ENCODE measurements at regions not wholly inside any gene's neighbourhood (a gene's known extent, or its start where the extent isn't known, plus 50 kb on each side); places are given as distances from the start of the nearest gene placed in this dataset.

DNA sequence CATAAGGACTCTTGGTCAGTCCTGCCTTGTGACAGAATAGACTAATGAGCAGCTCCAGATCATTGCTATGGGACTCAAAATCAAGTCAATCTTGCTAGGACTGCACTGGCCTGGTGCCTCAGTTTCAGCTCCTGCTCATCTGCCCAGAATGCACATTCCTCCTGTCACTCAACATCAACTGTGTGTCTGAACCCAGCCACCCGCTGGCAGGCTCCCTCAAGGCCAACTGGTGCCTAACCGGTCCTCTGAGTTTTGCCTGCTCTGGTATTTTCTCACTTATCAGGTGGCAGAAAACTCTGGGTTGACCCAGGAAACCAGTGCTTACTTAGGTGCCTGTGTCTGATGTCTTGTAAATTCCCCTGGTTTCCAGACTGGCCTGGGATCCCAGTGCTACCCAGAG lies 297.7 kb downstream of the DHX35 start:
- DNase-seq (ENCODE audit: low read depth) = no peak
- H3K4me3 ChIP-seq (ENCODE audit: low read depth, low read length) = no peak overlapping the region
- in situ Hi-C loops (cut with HindIII; ENCODE audit: low sequenced_read_pairs) = no loop called here
- no peak for TF ChIP-seq CTCF (IDR thresholded peaks at IDR 0.05; ENCODE audit: low read depth, low read length, missing control alignments)

GRCh38 chr20:39259010-39259803 lies 297.1 kb downstream of the DHX35 start:
- no peak for DNase-seq (ENCODE audit: low read depth)
- in situ Hi-C loops (cut with HindIII; ENCODE audit: low sequenced_read_pairs) = no loop called here
- no peak for TF ChIP-seq CTCF (IDR thresholded peaks at IDR 0.05; ENCODE audit: low read depth, low read length, missing control alignments)
- no peak overlapping the region for H3K4me3 ChIP-seq (ENCODE audit: low read depth, low read length)

- DNase-seq (ENCODE audit: low read depth) = no peak
- in situ Hi-C loops (cut with HindIII; ENCODE audit: low sequenced_read_pairs) = no loop called here
- no peak for TF ChIP-seq CTCF (IDR thresholded peaks at IDR 0.05; ENCODE audit: low read depth, low read length, missing control alignments)
- no peak overlapping the region for H3K4me3 ChIP-seq (ENCODE audit: low read depth, low read length)
These were observed 296.1 kb downstream of the DHX35 start for GRCh38 chr20:39258253-39258652.

GRCh38 chr20:39253051-39253755 lies 291.1 kb downstream of the DHX35 start:
- in situ Hi-C loops (cut with HindIII; ENCODE audit: low sequenced_read_pairs) = no loop called here
- TF ChIP-seq CTCF (IDR thresholded peaks at IDR 0.05; ENCODE audit: low read depth, low read length, missing control alignments) = no peak
- DNase-seq (ENCODE audit: low read depth) = no peak

GRCh38 chr20:39252035-39252434 lies 289.9 kb downstream of the DHX35 start:
- in situ Hi-C loops (cut with HindIII; ENCODE audit: low sequenced_read_pairs) = no loop called here
- no peak overlapping the region for H3K4me3 ChIP-seq (ENCODE audit: low read depth, low read length)
- TF ChIP-seq CTCF (IDR thresholded peaks at IDR 0.05; ENCODE audit: low read depth, low read length, missing control alignments) = no peak
- DNase-seq (ENCODE audit: low read depth) = no peak

More at GRCh38 chr20:39253051-39253755, 291.1 kb downstream of the DHX35 start:
- H3K4me3 ChIP-seq (ENCODE audit: low read depth, low read length) = no peak overlapping the region

- DNase-seq (ENCODE audit: low read depth) = no peak
- H3K4me3 ChIP-seq (ENCODE audit: low read depth, low read length) = no peak overlapping the region
- TF ChIP-seq CTCF (IDR thresholded peaks at IDR 0.05; ENCODE audit: low read depth, low read length, missing control alignments) = no peak
- in situ Hi-C loops (cut with HindIII; ENCODE audit: low sequenced_read_pairs) = no loop called here
These were observed 287.7 kb downstream of the DHX35 start for GRCh38 chr20:39249798-39250197.
